ENCODE measurements at regions not wholly inside any gene's neighbourhood (a gene's known extent, or its start where the extent isn't known, plus 50 kb on each side); places are given as distances from the start of the nearest gene placed in this dataset.
"Not testable (repeated sequence)": the region's sequence is repeated elsewhere in the genome, so short reads cannot be mapped to it uniquely, and the experiment has no call there.

GRCh38 chr3:182644013-182644412, 149.3 kb upstream of the ATP11B start:
- in situ Hi-C loops (cut with HindIII; ENCODE audit: low sequenced_read_pairs): no loop called here

GRCh38 chr3:182644790-182645433, 148.4 kb upstream of the ATP11B start:
- in situ Hi-C loops (cut with HindIII; ENCODE audit: low sequenced_read_pairs): no loop called here

- in situ Hi-C loops (cut with HindIII; ENCODE audit: low sequenced_read_pairs): no loop called here
These were observed 142.7 kb upstream of the ATP11B start for GRCh38 chr3:182650568-182651128.

- in situ Hi-C loops (cut with HindIII; ENCODE audit: low sequenced_read_pairs): no loop called here
These were observed 141.8 kb upstream of the ATP11B start for GRCh38 chr3:182651461-182651860.

- in situ Hi-C loops (cut with HindIII; ENCODE audit: low sequenced_read_pairs): not testable (repeated sequence)
These were observed 140.2 kb upstream of the ATP11B start for GRCh38 chr3:182653065-182653464.

GRCh38 chr3:182668541-182668940, 124.8 kb upstream of the ATP11B start:
- in situ Hi-C loops (cut with HindIII; ENCODE audit: low sequenced_read_pairs): no loop called here

GRCh38 chr3:182668974-182669373, 124.3 kb upstream of the ATP11B start:
- in situ Hi-C loops (cut with HindIII; ENCODE audit: low sequenced_read_pairs): no loop called here

GRCh38 chr3:182671541-182671940, 121.8 kb upstream of the ATP11B start:
- in situ Hi-C loops (cut with HindIII; ENCODE audit: low sequenced_read_pairs): no loop called here

- in situ Hi-C loops (cut with HindIII; ENCODE audit: low sequenced_read_pairs): no loop called here
These were observed 121.4 kb upstream of the ATP11B start for GRCh38 chr3:182671942-182672341.

GRCh38 chr3:182673336-182673735, 120.0 kb upstream of the ATP11B start:
- in situ Hi-C loops (cut with HindIII; ENCODE audit: low sequenced_read_pairs): no loop called here

- in situ Hi-C loops (cut with HindIII; ENCODE audit: low sequenced_read_pairs): loop anchor here (5.0 kb wide), 1 partner anchor 975 kb away; no protein-coding TSS in a partner anchor
These were observed 110.8 kb upstream of the ATP11B start for GRCh38 chr3:182682263-182683241.

- in situ Hi-C loops (cut with HindIII; ENCODE audit: low sequenced_read_pairs): loop anchor here (5.0 kb wide), 1 partner anchor 976 kb away; no protein-coding TSS in a partner anchor
These were observed 109.9 kb upstream of the ATP11B start for GRCh38 chr3:182683453-182683852.

GRCh38 chr3:182683858-182684257, 109.4 kb upstream of the ATP11B start:
- in situ Hi-C loops (cut with HindIII; ENCODE audit: low sequenced_read_pairs): loop anchor here (5.0 kb wide), 1 partner anchor 977 kb away; no protein-coding TSS in a partner anchor

GRCh38 chr3:182686033-182686886, 107.0 kb upstream of the ATP11B start:
- in situ Hi-C loops (cut with HindIII; ENCODE audit: low sequenced_read_pairs): no loop called here

GRCh38 chr3:182690172-182690571, 103.1 kb upstream of the ATP11B start:
- in situ Hi-C loops (cut with HindIII; ENCODE audit: low sequenced_read_pairs): no loop called here

- in situ Hi-C loops (cut with HindIII; ENCODE audit: low sequenced_read_pairs): no loop called here
These were observed 101.3 kb upstream of the ATP11B start for GRCh38 chr3:182692021-182692420.

- in situ Hi-C loops (cut with HindIII; ENCODE audit: low sequenced_read_pairs): no loop called here
These were observed 100.6 kb upstream of the ATP11B start for GRCh38 chr3:182692695-182693094.

- in situ Hi-C loops (cut with HindIII; ENCODE audit: low sequenced_read_pairs): no loop called here
These were observed 99.6 kb upstream of the ATP11B start for GRCh38 chr3:182693723-182694122.

GRCh38 chr3:182696916-182697315, 96.4 kb upstream of the ATP11B start:
- in situ Hi-C loops (cut with HindIII; ENCODE audit: low sequenced_read_pairs): no loop called here

- in situ Hi-C loops (cut with HindIII; ENCODE audit: low sequenced_read_pairs): no loop called here
These were observed 95.9 kb upstream of the ATP11B start for GRCh38 chr3:182697345-182697919.

Data from endothelial cell of hepatic sinusoid (primary cell).